ENCODE measurements at regions not wholly inside any gene's neighbourhood (a gene's known extent, or its start where the extent isn't known, plus 50 kb on each side); places are given as distances from the start of the nearest gene placed in this dataset.

DNA sequence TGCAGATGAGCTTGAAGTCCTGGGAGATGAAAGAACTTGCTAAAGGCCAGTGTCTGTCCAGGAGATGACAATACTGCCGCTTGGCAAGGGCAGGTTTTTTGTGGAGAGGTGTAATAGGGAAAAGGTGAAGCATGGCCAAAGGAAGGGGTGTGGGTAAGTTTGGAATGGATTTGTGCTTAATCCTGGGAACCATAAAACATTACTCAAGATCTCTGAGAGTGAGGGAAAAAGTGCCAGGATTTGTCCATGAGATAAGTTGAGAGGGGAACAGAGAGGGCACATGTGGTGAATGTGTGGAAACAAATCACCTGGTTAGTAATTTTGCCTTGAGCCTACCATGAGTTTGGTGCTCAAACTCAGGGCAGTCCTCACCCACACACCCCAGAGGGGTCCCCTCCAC is 108.8 kb upstream of the CD180 start:
- H3K4ac ChIP-seq (ENCODE audit: low read depth, low read length) = no peak overlapping the region
- H3K23me2 ChIP-seq (ENCODE audit: insufficient read length, low read depth, low read length, poor library complexity, severe bottlenecking) = no peaks in the 10 kb centered on the region
- H3K4me2 ChIP-seq (ENCODE audit: insufficient read depth, insufficient read length, low read length) = no peak overlapping the region
- H2BK15ac ChIP-seq (ENCODE audit: low read depth, low read length) = no peak overlapping the region
- H2BK12ac ChIP-seq (ENCODE audit: insufficient read length, low read depth, low read length) = no peak overlapping the region
- no peaks in the 10 kb centered on the region for H4K20me1 ChIP-seq (ENCODE audit: control insufficient read depth, insufficient read depth, insufficient read length)
- TF ChIP-seq, protein P1, sequence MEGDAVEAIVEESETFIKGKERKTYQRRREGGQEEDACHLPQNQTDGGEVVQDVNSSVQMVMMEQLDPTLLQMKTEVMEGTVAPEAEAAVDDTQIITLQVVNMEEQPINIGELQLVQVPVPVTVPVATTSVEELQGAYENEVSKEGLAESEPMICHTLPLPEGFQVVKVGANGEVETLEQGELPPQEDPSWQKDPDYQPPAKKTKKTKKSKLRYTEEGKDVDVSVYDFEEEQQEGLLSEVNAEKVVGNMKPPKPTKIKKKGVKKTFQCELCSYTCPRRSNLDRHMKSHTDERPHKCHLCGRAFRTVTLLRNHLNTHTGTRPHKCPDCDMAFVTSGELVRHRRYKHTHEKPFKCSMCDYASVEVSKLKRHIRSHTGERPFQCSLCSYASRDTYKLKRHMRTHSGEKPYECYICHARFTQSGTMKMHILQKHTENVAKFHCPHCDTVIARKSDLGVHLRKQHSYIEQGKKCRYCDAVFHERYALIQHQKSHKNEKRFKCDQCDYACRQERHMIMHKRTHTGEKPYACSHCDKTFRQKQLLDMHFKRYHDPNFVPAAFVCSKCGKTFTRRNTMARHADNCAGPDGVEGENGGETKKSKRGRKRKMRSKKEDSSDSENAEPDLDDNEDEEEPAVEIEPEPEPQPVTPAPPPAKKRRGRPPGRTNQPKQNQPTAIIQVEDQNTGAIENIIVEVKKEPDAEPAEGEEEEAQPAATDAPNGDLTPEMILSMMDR (conservative IDR thresholded peaks at IDR 0.05) = no peak
- H2BK5ac ChIP-seq (ENCODE audit: insufficient read length, low read length) = no peak overlapping the region
- H4K8ac ChIP-seq (replicated peaks; ENCODE audit: insufficient read length, low read depth, low read length) = no peak overlapping the region
- no peak overlapping the region for H3K27ac Mint-ChIP-seq
- 0 out of 2 replicates have a peak, but pooled peaks cover 2% of the 10 kb centered on the region for H3K4me1 ChIP-seq (ENCODE audit: insufficient read depth, low read length)
- DNase-seq = no peak
- no peaks in the 10 kb centered on the region for H3K27me3 ChIP-seq (ENCODE audit: insufficient read depth, low read length)
- H2BK120ac ChIP-seq (ENCODE audit: low read depth, low read length, poor library complexity, severe bottlenecking) = no peak overlapping the region
- no peaks in the 10 kb centered on the region; a peak in 2 of 5 replicates for H3K9me3 Mint-ChIP-seq
- H3K27me3 Mint-ChIP-seq (ENCODE audit: low read depth) = no peaks in the 10 kb centered on the region; the same call in 1 of the 2 replicates
- no peaks in the 10 kb centered on the region for H3K79me2 ChIP-seq (ENCODE audit: insufficient read depth, low read length)
- no peak overlapping the region for H3K18ac ChIP-seq (ENCODE audit: insufficient read length, low read depth, low read length)
- H3K4me1 Mint-ChIP-seq = no peaks in the 10 kb centered on the region
- no peak overlapping the region for H4K5ac ChIP-seq (ENCODE audit: insufficient read length, low read depth, low read length)
- H2AK5ac ChIP-seq (ENCODE audit: insufficient read length, low read length) = no peak overlapping the region
- H2BK20ac ChIP-seq (ENCODE audit: low read depth, low read length, poor library complexity, severe bottlenecking) = no peak overlapping the region
- no peak overlapping the region for H2AFZ ChIP-seq (ENCODE audit: low read length)
- H3T11ph ChIP-seq (ENCODE audit: low read length) = no peak overlapping the region
- no peaks in the 10 kb centered on the region for H3K79me1 ChIP-seq (ENCODE audit: insufficient read depth, low read depth, low read length, poor library complexity, severe bottlenecking)
- WGBS (ENCODE audit: extremely low coverage, insufficient read length, low lambda C conversion rate) = no CpG with 5 or more reads among the region's 1 CpG
- no peak overlapping the region for H3K27ac ChIP-seq (ENCODE audit: insufficient read length, low read depth, low read length)
- H3K9ac ChIP-seq (ENCODE audit: extremely low read depth, insufficient read length, low read length) = no peak overlapping the region
- no peaks in the 10 kb centered on the region for H3K9me3 ChIP-seq (ENCODE audit: control insufficient read depth, low read depth, low read length)
- no peak overlapping the region for H3K14ac ChIP-seq (ENCODE audit: insufficient read depth, low read length)
- no peak overlapping the region for H3K4me3 Mint-ChIP-seq
- no peak overlapping the region for H4K91ac ChIP-seq (ENCODE audit: insufficient read length, low read depth, low read length)
- no peaks in the 10 kb centered on the region; a peak in 1 of 7 replicates for H3K36me3 Mint-ChIP-seq (ENCODE audit: insufficient read depth in 1 of 3, low read depth in 3 of 3)
- no peak overlapping the region for H3K56ac ChIP-seq (ENCODE audit: insufficient read length, low read depth, low read length)
- H3K23ac ChIP-seq (ENCODE audit: insufficient read length, low read depth, low read length) = no peak overlapping the region
